ENCODE measurements at regions not wholly inside any gene's neighbourhood (a gene's known extent, or its start where the extent isn't known, plus 50 kb on each side); places are given as distances from the start of the nearest gene placed in this dataset.

DNA sequence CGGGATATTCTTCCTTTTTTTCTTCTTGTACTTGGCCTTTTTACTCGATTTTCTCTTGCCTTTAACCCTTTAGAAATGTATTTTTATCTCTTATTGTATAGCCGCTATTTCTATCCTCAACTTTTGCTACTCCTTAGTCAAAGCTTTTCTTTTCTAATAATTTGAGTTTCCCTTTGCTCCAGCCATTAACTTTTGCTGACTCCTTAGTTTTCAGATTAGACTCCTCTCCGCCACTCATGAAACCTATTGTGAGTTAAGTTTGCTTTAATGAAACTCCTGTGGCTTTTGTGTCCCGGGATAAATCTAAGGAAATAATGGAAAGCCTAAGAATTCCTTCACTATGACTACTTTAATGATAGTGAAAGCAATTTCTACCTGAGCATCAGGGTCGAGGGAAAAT, 590.3 kb upstream of the CITED2 start:
- TF ChIP-seq, protein P1, sequence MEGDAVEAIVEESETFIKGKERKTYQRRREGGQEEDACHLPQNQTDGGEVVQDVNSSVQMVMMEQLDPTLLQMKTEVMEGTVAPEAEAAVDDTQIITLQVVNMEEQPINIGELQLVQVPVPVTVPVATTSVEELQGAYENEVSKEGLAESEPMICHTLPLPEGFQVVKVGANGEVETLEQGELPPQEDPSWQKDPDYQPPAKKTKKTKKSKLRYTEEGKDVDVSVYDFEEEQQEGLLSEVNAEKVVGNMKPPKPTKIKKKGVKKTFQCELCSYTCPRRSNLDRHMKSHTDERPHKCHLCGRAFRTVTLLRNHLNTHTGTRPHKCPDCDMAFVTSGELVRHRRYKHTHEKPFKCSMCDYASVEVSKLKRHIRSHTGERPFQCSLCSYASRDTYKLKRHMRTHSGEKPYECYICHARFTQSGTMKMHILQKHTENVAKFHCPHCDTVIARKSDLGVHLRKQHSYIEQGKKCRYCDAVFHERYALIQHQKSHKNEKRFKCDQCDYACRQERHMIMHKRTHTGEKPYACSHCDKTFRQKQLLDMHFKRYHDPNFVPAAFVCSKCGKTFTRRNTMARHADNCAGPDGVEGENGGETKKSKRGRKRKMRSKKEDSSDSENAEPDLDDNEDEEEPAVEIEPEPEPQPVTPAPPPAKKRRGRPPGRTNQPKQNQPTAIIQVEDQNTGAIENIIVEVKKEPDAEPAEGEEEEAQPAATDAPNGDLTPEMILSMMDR (conservative IDR thresholded peaks at IDR 0.05) = no peak
- no peak for TF ChIP-seq EZH2 (IDR thresholded peaks at IDR 0.05; ENCODE audit: low read depth)

Data from PC-9 (cell line).